ENCODE measurements at regions not wholly inside any gene's neighbourhood (a gene's known extent, or its start where the extent isn't known, plus 50 kb on each side); places are given as distances from the start of the nearest gene placed in this dataset.

DNA sequence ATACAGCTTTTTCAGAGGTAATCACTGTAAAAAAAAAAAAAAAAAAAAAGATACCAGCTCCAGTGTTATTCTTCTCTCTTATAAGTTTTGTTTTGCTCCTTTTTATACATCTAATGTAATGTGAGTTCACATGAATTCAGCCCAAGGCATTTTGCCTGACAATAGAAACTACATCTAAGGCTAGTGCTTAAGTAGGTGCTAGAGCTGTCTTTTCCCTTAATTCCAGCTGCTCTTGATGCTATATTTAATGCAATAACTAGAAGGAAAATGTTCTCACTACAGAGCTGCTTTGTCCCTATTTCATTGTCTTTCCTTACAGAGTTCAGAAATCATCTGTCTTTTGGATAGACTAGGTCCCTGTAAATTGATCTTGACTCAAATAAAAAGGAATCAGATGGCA is 150.1 kb downstream of the NAA11 start:
- TF ChIP-seq, protein P1, sequence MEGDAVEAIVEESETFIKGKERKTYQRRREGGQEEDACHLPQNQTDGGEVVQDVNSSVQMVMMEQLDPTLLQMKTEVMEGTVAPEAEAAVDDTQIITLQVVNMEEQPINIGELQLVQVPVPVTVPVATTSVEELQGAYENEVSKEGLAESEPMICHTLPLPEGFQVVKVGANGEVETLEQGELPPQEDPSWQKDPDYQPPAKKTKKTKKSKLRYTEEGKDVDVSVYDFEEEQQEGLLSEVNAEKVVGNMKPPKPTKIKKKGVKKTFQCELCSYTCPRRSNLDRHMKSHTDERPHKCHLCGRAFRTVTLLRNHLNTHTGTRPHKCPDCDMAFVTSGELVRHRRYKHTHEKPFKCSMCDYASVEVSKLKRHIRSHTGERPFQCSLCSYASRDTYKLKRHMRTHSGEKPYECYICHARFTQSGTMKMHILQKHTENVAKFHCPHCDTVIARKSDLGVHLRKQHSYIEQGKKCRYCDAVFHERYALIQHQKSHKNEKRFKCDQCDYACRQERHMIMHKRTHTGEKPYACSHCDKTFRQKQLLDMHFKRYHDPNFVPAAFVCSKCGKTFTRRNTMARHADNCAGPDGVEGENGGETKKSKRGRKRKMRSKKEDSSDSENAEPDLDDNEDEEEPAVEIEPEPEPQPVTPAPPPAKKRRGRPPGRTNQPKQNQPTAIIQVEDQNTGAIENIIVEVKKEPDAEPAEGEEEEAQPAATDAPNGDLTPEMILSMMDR (IDR thresholded peaks at IDR 0.05): no peak
- no peak for TF ChIP-seq POLR2A (IDR thresholded peaks at IDR 0.05)

Measured in stomach (tissue), 4 donors.